ENCODE measurements at regions not wholly inside any gene's neighbourhood (a gene's known extent, or its start where the extent isn't known, plus 50 kb on each side); places are given as distances from the start of the nearest gene placed in this dataset.

DNA sequence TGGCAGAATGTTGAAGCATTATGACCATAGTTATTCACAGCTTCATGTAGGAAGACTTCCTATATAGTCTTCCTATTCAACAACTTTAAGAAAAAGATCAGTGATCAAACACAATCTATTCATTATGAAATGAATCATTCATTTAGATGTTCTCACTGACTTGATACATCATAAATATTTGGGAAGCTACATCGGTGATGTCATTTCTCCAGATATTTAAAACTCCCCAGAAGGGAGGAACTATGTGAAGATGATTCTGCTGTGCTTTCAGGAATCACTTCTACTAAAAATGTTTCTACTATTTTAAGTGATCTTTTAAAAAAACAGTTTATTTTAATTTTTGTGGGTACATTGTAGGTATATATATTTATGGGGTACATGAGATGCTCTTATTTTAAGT lies 316.4 kb downstream of the BCAT1 start:
- no peak for TF ChIP-seq POLR2A (IDR thresholded peaks at IDR 0.05; ENCODE audit: low read depth, low read length)
- TF ChIP-seq EZH2 (IDR thresholded peaks at IDR 0.05; ENCODE audit: borderline replicate concordance, low read depth, low read length, severe bottlenecking): no peak
- TF ChIP-seq POLR2AphosphoS5 (IDR thresholded peaks at IDR 0.05; ENCODE audit: insufficient read depth, low read depth, low read length): no peak
- TF ChIP-seq, protein P1, sequence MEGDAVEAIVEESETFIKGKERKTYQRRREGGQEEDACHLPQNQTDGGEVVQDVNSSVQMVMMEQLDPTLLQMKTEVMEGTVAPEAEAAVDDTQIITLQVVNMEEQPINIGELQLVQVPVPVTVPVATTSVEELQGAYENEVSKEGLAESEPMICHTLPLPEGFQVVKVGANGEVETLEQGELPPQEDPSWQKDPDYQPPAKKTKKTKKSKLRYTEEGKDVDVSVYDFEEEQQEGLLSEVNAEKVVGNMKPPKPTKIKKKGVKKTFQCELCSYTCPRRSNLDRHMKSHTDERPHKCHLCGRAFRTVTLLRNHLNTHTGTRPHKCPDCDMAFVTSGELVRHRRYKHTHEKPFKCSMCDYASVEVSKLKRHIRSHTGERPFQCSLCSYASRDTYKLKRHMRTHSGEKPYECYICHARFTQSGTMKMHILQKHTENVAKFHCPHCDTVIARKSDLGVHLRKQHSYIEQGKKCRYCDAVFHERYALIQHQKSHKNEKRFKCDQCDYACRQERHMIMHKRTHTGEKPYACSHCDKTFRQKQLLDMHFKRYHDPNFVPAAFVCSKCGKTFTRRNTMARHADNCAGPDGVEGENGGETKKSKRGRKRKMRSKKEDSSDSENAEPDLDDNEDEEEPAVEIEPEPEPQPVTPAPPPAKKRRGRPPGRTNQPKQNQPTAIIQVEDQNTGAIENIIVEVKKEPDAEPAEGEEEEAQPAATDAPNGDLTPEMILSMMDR (IDR thresholded peaks at IDR 0.05; ENCODE audit: extremely low read depth in 1 of 2, insufficient read depth in 1 of 2, low read depth in 1 of 2, low read length in 2 of 2): no peak
- TF ChIP-seq, protein P2, sequence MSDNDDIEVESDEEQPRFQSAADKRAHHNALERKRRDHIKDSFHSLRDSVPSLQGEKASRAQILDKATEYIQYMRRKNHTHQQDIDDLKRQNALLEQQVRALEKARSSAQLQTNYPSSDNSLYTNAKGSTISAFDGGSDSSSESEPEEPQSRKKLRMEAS (IDR thresholded peaks at IDR 0.05; ENCODE audit: insufficient read depth, insufficient read length): no peak
- TF ChIP-seq FOS (IDR thresholded peaks at IDR 0.05; ENCODE audit: borderline replicate concordance, insufficient read depth, low read length): no peak
- no peak for TF ChIP-seq GATA2 (IDR thresholded peaks at IDR 0.05; ENCODE audit: insufficient read depth, insufficient read length, low read depth, low read length)
